Liver (tissue), 3 donors: ENCODE measurements at regions not wholly inside any gene's neighbourhood (a gene's known extent, or its start where the extent isn't known, plus 50 kb on each side); places are given as distances from the start of the nearest gene placed in this dataset.

Source experiments
- CTCF ChIP-seq: fragments of 150-350 bp; IDR thresholded peaks from 2 replicates; pipeline ENCODE4 v1.5.1; 2017; ENCODE audit warnings: improper control_type of control experiment, low read depth, low read length; ENCODE audit not compliant: missing input control
- GABPA ChIP-seq, 2 donors: IDR thresholded peaks in 1 of 2; conservative IDR thresholded peaks in 1 of 2; 2 replicates each; pipeline ENCODE4 v1.6.1; 2016; ENCODE audit warnings: antibody characterized with exemption in 2 of 2, mild to moderate bottlenecking in 1 of 2, moderate library complexity in 1 of 2
- MAX ChIP-seq: IDR thresholded peaks from 2 replicates; pipeline ENCODE4 v1.6.1; 2016; ENCODE audit warnings: antibody characterized with exemption
- donor health status: healthy.
- donor health status: healthy.

- TF ChIP-seq CTCF (no peak), MAX (no peak), GABPA (IDR thresholded peaks at IDR 0.05 in 1 of 2, conservative IDR thresholded peaks at IDR 0.05 in 1 of 2) (no peak)
Observed at GRCh38 chr20:10861619-10862018, 187.8 kb upstream of the JAG1 start.
